ENCODE measurements at regions not wholly inside any gene's neighbourhood (a gene's known extent, or its start where the extent isn't known, plus 50 kb on each side); places are given as distances from the start of the nearest gene placed in this dataset.

GRCh38 chr12:75715682-75716081 lies 204.3 kb upstream of the KRR1 start:
- Mint-ChIP-seq H3K4me1 (peaks cover 24% of the 10 kb centered on the region), H3K27ac (no peak overlapping the region), H3K36me3 (no peaks in the 10 kb centered on the region), H3K4me3 (no peak overlapping the region), H3K9me3 (no peaks in the 10 kb centered on the region), H3K27me3 (ENCODE audit: insufficient read depth, low read depth) (peaks cover 10% of the 10 kb centered on the region)
- H3K36me3 ChIP-seq: no peaks in the 10 kb centered on the region
- H4K20me1 ChIP-seq (ENCODE audit: low read depth): no peaks in the 10 kb centered on the region
- H3K9ac ChIP-seq: no peak overlapping the region
- no peaks in the 10 kb centered on the region for H3K9me3 ChIP-seq (ENCODE audit: low read depth)
- no peak overlapping the region for H3K4me3 ChIP-seq
- H3F3A ChIP-seq (ENCODE audit: low read depth): peaks cover 3% of the 10 kb centered on the region
- no peak overlapping the region for H3K27ac ChIP-seq
- no peak overlapping the region for H2AFZ ChIP-seq (replicated peaks)
- no peak for DNase-seq (ENCODE audit: low spot score)
- H3K79me2 ChIP-seq (ENCODE audit: low read depth): no peaks in the 10 kb centered on the region
- peaks cover 9% of the 10 kb centered on the region for H3K4me1 ChIP-seq
- no peak overlapping the region for H3K4me2 ChIP-seq
- H3K27me3 ChIP-seq: no peaks in the 10 kb centered on the region
- TF ChIP-seq EZH2 (IDR thresholded peaks at IDR 0.05) (no peak), EZH2phosphoT487 (IDR thresholded peaks at IDR 0.05) (no peak)
- TF ChIP-seq, protein P1, sequence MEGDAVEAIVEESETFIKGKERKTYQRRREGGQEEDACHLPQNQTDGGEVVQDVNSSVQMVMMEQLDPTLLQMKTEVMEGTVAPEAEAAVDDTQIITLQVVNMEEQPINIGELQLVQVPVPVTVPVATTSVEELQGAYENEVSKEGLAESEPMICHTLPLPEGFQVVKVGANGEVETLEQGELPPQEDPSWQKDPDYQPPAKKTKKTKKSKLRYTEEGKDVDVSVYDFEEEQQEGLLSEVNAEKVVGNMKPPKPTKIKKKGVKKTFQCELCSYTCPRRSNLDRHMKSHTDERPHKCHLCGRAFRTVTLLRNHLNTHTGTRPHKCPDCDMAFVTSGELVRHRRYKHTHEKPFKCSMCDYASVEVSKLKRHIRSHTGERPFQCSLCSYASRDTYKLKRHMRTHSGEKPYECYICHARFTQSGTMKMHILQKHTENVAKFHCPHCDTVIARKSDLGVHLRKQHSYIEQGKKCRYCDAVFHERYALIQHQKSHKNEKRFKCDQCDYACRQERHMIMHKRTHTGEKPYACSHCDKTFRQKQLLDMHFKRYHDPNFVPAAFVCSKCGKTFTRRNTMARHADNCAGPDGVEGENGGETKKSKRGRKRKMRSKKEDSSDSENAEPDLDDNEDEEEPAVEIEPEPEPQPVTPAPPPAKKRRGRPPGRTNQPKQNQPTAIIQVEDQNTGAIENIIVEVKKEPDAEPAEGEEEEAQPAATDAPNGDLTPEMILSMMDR (IDR thresholded peaks at IDR 0.05): no peak

- Mint-ChIP-seq H3K27ac (no peak overlapping the region), H3K36me3 (no peaks in the 10 kb centered on the region), H3K9me3 (no peaks in the 10 kb centered on the region), H3K4me3 (no peak overlapping the region), H3K4me1 (peaks cover 21% of the 10 kb centered on the region), H3K27me3 (ENCODE audit: insufficient read depth, low read depth) (peaks cover 10% of the 10 kb centered on the region)
- H3F3A ChIP-seq (ENCODE audit: low read depth): no peaks in the 10 kb centered on the region
- no peak overlapping the region for H2AFZ ChIP-seq (replicated peaks)
- no peak for TF ChIP-seq EZH2 (IDR thresholded peaks at IDR 0.05)
- TF ChIP-seq, protein P1 (IDR thresholded peaks at IDR 0.05): no peak
- H3K9ac ChIP-seq: no peak overlapping the region
- peaks cover 5% of the 10 kb centered on the region for H3K4me1 ChIP-seq
- no peak overlapping the region for H3K4me2 ChIP-seq
- DNase-seq (ENCODE audit: low spot score): no peak
- H4K20me1 ChIP-seq (ENCODE audit: low read depth): no peaks in the 10 kb centered on the region
- no peak overlapping the region for H3K27ac ChIP-seq
- H3K4me3 ChIP-seq: no peak overlapping the region
- H3K27me3 ChIP-seq: no peaks in the 10 kb centered on the region
- H3K79me2 ChIP-seq (ENCODE audit: low read depth): no peaks in the 10 kb centered on the region
- no peaks in the 10 kb centered on the region for H3K36me3 ChIP-seq
- H3K9me3 ChIP-seq (ENCODE audit: low read depth): no peaks in the 10 kb centered on the region
These were observed 203.9 kb upstream of the KRR1 start for GRCh38 chr12:75715323-75715644.

GRCh38 chr12:75714462-75715322 lies 203.3 kb upstream of the KRR1 start:
- H3K27ac ChIP-seq: no peak overlapping the region
- H3K27me3 ChIP-seq: no peaks in the 10 kb centered on the region
- H3K9me3 ChIP-seq (ENCODE audit: low read depth): no peaks in the 10 kb centered on the region
- Mint-ChIP-seq H3K27me3 (ENCODE audit: insufficient read depth, low read depth) (peaks cover 10% of the 10 kb centered on the region), H3K4me1 (peaks cover 22% of the 10 kb centered on the region), H3K36me3 (no peaks in the 10 kb centered on the region), H3K9me3 (no peaks in the 10 kb centered on the region), H3K27ac (no peak overlapping the region), H3K4me3 (no peak overlapping the region)
- no peak overlapping the region for H2AFZ ChIP-seq (replicated peaks)
- H3K4me2 ChIP-seq: no peak overlapping the region
- no peaks in the 10 kb centered on the region for H3K36me3 ChIP-seq
- no peak for TF ChIP-seq EZH2 (IDR thresholded peaks at IDR 0.05)
- TF ChIP-seq EZH2phosphoT487 (IDR thresholded peaks at IDR 0.05): no peak
- TF ChIP-seq, protein P1 (IDR thresholded peaks at IDR 0.05): no peak
- no peaks in the 10 kb centered on the region for H3F3A ChIP-seq (ENCODE audit: low read depth)
- no peak for DNase-seq (ENCODE audit: low spot score)
- no peak overlapping the region for H3K4me3 ChIP-seq
- H3K9ac ChIP-seq: no peak overlapping the region
- no peaks in the 10 kb centered on the region for H4K20me1 ChIP-seq (ENCODE audit: low read depth)
- no peaks in the 10 kb centered on the region for H3K79me2 ChIP-seq (ENCODE audit: low read depth)
- H3K4me1 ChIP-seq: peaks cover 5% of the 10 kb centered on the region
